ENCODE measurements at regions not wholly inside any gene's neighbourhood (a gene's known extent, or its start where the extent isn't known, plus 50 kb on each side); places are given as distances from the start of the nearest gene placed in this dataset.

DNA sequence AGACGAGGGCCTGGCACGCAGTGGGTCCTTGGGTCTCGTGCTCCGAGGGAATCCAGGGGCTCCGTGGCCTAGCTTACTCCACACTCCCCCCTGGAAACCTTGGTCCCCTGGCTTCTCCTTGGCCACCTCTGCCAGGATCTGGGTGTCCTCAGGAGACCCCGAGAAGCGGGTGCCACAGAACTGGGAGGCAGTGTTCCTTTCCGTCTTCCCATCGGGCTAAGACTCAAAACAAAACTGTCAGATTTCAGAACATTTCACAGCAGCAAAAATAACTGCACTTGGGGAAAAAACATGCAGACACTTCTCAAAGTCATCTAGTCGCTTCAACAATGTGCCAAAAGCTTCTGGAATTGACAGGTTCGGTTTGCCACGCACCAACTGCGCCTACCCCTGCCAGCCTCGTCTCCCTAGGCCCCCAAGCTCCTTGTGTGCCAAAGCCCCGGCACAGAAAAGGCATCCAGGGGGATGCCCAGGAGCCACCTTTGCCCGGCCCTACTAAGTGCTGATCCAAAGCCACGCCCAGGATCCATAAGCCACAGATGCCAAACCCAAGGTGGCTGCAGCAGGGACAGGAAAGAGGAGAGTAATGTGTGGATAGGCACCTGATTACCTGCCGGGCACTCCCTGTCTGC lies 58.4 kb upstream of the DIO3 start:
- no peaks in the 10 kb centered on the region for H3K27me3 ChIP-seq
- no peaks in the 10 kb centered on the region for H3K4me1 ChIP-seq
- TF ChIP-seq CTCF (IDR thresholded peaks at IDR 0.05): no peak
- peak; percentile 51 for DNase-seq (ENCODE audit: low spot score)
- H3K9me3 ChIP-seq: peaks cover 0 to 8% of the 10 kb centered on the region in 2 donors
- H3K36me3 ChIP-seq: no peaks in the 10 kb centered on the region
- H3K4me3 ChIP-seq: no peak overlapping the region
- no peak overlapping the region for H3K27ac ChIP-seq

- H3K27ac ChIP-seq: no peak overlapping the region
- DNase-seq (ENCODE audit: low spot score): peak; percentile 40
- H3K36me3 ChIP-seq: no peaks in the 10 kb centered on the region
- no peaks in the 10 kb centered on the region for H3K4me1 ChIP-seq
- no peaks in the 10 kb centered on the region for H3K27me3 ChIP-seq
- H3K9me3 ChIP-seq: peaks cover 0 to 8% of the 10 kb centered on the region in 2 donors
- no peak overlapping the region for H3K4me3 ChIP-seq
- no peak for TF ChIP-seq CTCF (IDR thresholded peaks at IDR 0.05)
Measured at GRCh38 chr14:101503431-101504095, 57.7 kb upstream of the DIO3 start.

GRCh38 chr14:101504096-101504948 lies 57.0 kb upstream of the DIO3 start:
- no peak for TF ChIP-seq CTCF (IDR thresholded peaks at IDR 0.05)
- DNase-seq (ENCODE audit: low spot score): peak; percentile 38
- H3K27ac ChIP-seq: no peak overlapping the region
- no peaks in the 10 kb centered on the region for H3K27me3 ChIP-seq
- no peaks in the 10 kb centered on the region for H3K4me1 ChIP-seq
- H3K9me3 ChIP-seq: peaks cover 0 to 8% of the 10 kb centered on the region in 2 donors
- H3K4me3 ChIP-seq: no peak overlapping the region
- no peaks in the 10 kb centered on the region for H3K36me3 ChIP-seq

DNA sequence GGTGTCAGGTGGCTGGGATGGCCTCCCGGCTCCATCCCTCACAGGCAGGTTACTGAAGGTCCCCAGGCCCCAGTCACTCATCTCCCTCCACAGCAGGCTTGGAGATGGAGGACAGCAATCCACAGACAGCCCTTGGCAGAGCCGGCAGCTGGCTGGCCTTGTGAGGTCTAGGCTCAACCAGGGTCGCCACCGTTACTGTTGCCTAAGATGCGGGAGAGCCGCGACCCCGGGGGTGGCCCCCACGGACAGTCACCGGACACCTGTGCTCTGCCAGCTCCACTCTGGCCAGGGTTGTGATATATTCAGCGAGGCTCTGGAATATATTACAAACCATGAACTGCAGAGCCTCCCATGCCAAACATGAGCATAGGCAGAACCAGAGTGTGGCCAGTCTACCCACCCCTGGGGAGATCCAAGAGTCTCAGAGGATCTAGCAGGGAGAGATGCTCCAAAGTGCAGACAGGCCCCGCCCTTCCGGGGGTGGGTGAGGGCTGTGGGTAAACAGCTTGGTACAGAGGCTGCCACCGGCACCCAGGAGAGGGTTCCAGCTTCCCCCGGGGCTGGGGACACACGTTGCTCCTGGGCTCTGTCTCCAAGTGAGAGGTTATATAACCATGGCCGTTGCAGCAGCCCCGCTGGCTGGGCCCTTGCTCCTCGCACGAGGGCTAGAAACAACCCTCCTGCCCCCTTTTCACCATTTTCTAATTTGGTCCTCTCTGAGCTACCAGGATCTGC lies 55.9 kb upstream of the DIO3 start:
- TF ChIP-seq CTCF (IDR thresholded peaks at IDR 0.05): no peak
- Histone ChIP-seq H3K4me3 (no peak overlapping the region), H3K27me3 (no peaks in the 10 kb centered on the region), H3K36me3 (no peaks in the 10 kb centered on the region), H3K9me3 (peaks cover 0 to 8% of the 10 kb centered on the region in 2 donors), H3K4me1 (no peaks in the 10 kb centered on the region), H3K27ac (no peak overlapping the region)
- DNase-seq (ENCODE audit: low spot score): peak; percentile 54

DNA sequence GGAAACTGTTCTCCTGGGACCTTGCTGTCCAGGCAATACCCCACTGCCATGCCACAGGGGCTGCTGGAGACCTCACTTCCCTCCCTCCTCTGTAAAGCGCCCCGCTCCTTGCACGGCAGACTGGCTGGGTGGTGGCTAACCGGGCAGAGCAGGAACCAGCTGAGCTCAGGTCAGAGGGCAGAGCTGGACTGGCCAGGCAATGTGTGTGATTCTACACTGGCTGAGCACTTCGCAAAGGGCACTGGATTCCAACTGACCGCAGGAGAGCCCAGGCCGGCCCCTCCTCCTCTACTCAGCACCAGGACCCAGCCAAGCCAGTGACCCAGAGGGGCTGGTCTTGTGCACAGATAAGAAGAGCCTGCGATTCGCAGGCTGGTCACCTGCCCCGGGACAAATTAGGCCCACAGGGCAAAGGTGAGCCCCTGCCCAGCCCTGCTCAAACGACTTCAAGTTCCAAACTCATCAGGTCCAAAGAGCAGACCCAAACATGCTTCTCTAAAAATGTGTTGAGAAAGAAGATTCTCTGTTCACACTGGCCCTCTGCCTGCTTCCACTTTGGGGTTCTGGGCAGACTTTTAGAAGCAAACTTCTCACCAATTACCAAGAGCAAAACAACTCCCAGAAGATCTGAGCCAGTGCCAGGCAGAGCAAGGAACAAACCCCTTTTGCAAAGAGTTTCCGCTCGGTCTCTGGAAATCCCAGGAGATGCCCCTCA lies 54.9 kb upstream of the DIO3 start:
- H3K36me3 ChIP-seq: no peaks in the 10 kb centered on the region
- H3K9me3 ChIP-seq: peaks cover 0 to 8% of the 10 kb centered on the region in 2 donors
- H3K4me1 ChIP-seq: no peaks in the 10 kb centered on the region
- peak; percentile 56 for DNase-seq (ENCODE audit: low spot score)
- H3K4me3 ChIP-seq: no peak overlapping the region
- no peak overlapping the region for H3K27ac ChIP-seq
- TF ChIP-seq CTCF (IDR thresholded peaks at IDR 0.05): no peak
- no peaks in the 10 kb centered on the region for H3K27me3 ChIP-seq

Data from right atrium auricular region (tissue), 2 donors.